ENCODE measurements at regions not wholly inside any gene's neighbourhood (a gene's known extent, or its start where the extent isn't known, plus 50 kb on each side); places are given as distances from the start of the nearest gene placed in this dataset.

DNA sequence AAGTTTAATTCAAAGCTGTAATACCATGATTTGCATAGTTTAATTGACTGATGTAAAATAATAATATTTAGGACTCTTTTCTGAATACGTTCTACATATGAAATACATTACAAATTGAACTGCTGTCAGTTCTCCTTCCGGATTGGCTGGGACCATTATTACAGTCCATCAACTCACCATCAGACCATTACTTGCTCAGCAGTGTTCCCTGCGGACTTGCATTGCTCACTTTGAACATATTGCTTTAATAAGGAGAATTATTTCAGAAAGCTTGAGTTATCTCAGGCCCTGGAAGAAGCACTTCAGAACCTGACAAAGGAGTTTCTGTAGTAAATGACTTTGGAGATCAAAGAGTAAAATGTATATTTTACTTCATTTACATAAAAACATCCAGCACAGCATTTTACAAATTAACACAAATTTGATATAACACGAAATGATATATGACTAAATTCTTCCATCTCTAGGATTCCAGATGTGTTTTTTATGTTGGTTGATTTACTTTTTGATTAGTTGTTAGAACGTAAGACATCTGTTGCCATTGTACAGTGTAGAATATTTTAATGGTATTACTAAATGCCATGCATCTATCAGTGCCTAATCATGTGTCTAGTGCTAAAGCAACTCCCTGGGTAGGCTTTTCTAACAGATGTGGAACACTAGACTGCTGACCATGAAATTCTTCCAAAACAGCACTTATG lies 418.5 kb upstream of the SEMA3A start (continued):
- no peak for TF ChIP-seq SUZ12 (IDR thresholded peaks at IDR 0.05; ENCODE audit: unreplicated experiment)
- TF ChIP-seq MYB (IDR thresholded peaks at IDR 0.05; ENCODE audit: borderline replicate concordance, low read depth, low read length): no peak
- no peak for TF ChIP-seq RAD51 (IDR thresholded peaks at IDR 0.05)
- TF ChIP-seq, protein P1, sequence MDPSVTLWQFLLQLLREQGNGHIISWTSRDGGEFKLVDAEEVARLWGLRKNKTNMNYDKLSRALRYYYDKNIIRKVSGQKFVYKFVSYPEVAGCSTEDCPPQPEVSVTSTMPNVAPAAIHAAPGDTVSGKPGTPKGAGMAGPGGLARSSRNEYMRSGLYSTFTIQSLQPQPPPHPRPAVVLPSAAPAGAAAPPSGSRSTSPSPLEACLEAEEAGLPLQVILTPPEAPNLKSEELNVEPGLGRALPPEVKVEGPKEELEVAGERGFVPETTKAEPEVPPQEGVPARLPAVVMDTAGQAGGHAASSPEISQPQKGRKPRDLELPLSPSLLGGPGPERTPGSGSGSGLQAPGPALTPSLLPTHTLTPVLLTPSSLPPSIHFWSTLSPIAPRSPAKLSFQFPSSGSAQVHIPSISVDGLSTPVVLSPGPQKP (IDR thresholded peaks at IDR 0.05; ENCODE audit: low read depth, low read length): no peak

DNA sequence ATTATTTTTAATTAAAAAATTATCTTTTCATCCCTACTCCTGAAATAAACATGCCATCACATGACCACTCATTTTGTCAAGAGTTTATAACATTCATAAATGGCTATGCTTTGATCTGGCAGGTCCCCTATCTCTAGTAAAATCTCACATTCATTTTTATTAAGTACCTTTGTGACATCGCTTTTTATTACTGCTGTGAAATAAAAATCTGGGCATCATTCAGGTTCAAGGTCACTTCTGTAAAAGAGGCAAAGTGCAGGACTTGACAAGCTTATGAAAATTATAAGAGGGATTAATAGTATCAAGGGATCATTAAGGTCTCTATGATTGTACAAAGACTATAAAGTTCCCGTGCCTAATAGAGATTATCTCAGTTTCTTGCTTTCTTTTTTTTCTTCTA lies 416.8 kb upstream of the SEMA3A start:
- Histone ChIP-seq H3K27me3 (replicated peaks in 1 of 2; ENCODE audit: control insufficient read depth in 2 of 2, insufficient read depth in 2 of 2, low read length in 1 of 2) (no peaks in the 10 kb centered on the region), H3K27ac (ENCODE audit: control insufficient read depth, insufficient read depth) (no peak overlapping the region), H3K4me2 (ENCODE audit: control insufficient read depth, insufficient read depth) (no peak overlapping the region), H2AFZ (ENCODE audit: control insufficient read depth, low read depth, low read length) (no peak overlapping the region), H3K4me3 (no peak overlapping the region), H3K79me2 (ENCODE audit: control insufficient read depth, insufficient read depth, low read length) (no peaks in the 10 kb centered on the region), H3K4me1 (ENCODE audit: control insufficient read depth, insufficient read depth, low read length) (no peaks in the 10 kb centered on the region), H4K20me1 (ENCODE audit: control insufficient read depth, insufficient read depth) (no peaks in the 10 kb centered on the region), H3K9ac (ENCODE audit: control insufficient read depth, insufficient read depth, low read length) (no peak overlapping the region), H3K36me3 (ENCODE audit: control insufficient read depth in 2 of 2, insufficient read depth in 2 of 2, low read length in 1 of 2) (no peaks in the 10 kb centered on the region), H3K9me3 (replicated peaks; ENCODE audit: control insufficient read depth, insufficient read depth, low read length) (no peaks in the 10 kb centered on the region)
- FAIRE-seq: no peak
- ChIA-PET POLR2A (no interaction called here), CTCF (interaction anchor here (0.7 kb wide), 1 partner anchor 10 kb away, joined by 3 read pairs; no protein-coding TSS in a partner anchor), RAD21 (ENCODE audit: unreplicated experiment) (no interaction called here), SMC1A (ENCODE audit: uncharacterized antibody, unreplicated experiment) (no interaction called here)
- no peak for TF ChIP-seq KDM1A (IDR thresholded peaks at IDR 0.05; ENCODE audit: borderline replicate concordance)
- TF ChIP-seq HDGF (IDR thresholded peaks at IDR 0.05): no peak
- no peak for TF ChIP-seq YBX1 (IDR thresholded peaks at IDR 0.05)
- no peak for TF ChIP-seq E4F1 (IDR thresholded peaks at IDR 0.05; ENCODE audit: borderline replicate concordance, partially characterized antibody)
- TF ChIP-seq ZBTB4 (CRISPR knock-in tag; IDR thresholded peaks at IDR 0.05): no peak
- TF ChIP-seq CBX3 (IDR thresholded peaks at IDR 0.05; ENCODE audit: borderline replicate concordance, low read depth): no peak
- no peak for TF ChIP-seq MEF2A (IDR thresholded peaks at IDR 0.05; ENCODE audit: insufficient read depth, low read depth, low read length)
- BruUV-seq (replicated peaks): no TSS peak
- 45% methylated on average over 2 of the region's 2 CpGs for WGBS (ENCODE audit: insufficient coverage, insufficient replicate concordance, low lambda C conversion rate, missing lambda C conversion rate)
- DNase-seq (ENCODE audit: low read depth, low spot score): no peak
- intact Hi-C loops (cut with micrococcal nuclease; ENCODE audit: unreplicated experiment): loop anchor here (5.0 to 10.0 kb wide), 2 partner anchors 57 to 411 kb away; no protein-coding TSS in a partner anchor
- in situ Hi-C loops (cut with MboI): no loop called here
- ATAC-seq: no peak

All from GM12878 (cell line).